Smooth muscle cell (in vitro differentiated cells): ENCODE measurements at regions not wholly inside any gene's neighbourhood (a gene's known extent, or its start where the extent isn't known, plus 50 kb on each side); places are given as distances from the start of the nearest gene placed in this dataset.
A peak's percentile ranks its signal among the peaks of the same experiment; 100 is the strongest.

ENCODE experiments used
- DNase-seq: peaks from one replicate; lab custom pipeline; 2025; ENCODE audit not compliant: unreplicated experiment; lab: John Stamatoyannopoulos, UW
- H2AFZ ChIP-seq: fragments of 200-600 bp; sonication (generic); 2 replicates; pipeline ENCODE4 v1.6.0; 2016; ENCODE audit warnings: antibody characterized with exemption, low read depth, mild to moderate bottlenecking
- H3F3A ChIP-seq: fragments of 200-600 bp; sonication (generic); 2 replicates; pipeline ENCODE4 v1.6.0; 2017; ENCODE audit warnings: antibody characterized with exemption, low read depth
- H3K27ac ChIP-seq: fragments of 200-600 bp; sonication (generic); 2 replicates; pipeline ENCODE4 v1.5.1; 2016; ENCODE audit warnings: low read depth, mild to moderate bottlenecking
- H3K27me3 ChIP-seq: fragments of 200-600 bp; sonication (generic); 2 replicates; pipeline ENCODE4 v1.6.1; 2016; ENCODE audit warnings: low read depth, mild to moderate bottlenecking
- H3K36me3 ChIP-seq: fragments of 200-600 bp; sonication (generic); 2 replicates; pipeline ENCODE4 v1.5.1; 2016; ENCODE audit warnings: low read depth
- H3K4me1 ChIP-seq: fragments of 200-600 bp; sonication (generic); 2 replicates; pipeline ENCODE4 v1.5.1; 2016; ENCODE audit warnings: low read depth
- H3K4me2 ChIP-seq: fragments of 200-600 bp; sonication (generic); 2 replicates; pipeline ENCODE4 v1.6.0; 2016; ENCODE audit warnings: mild to moderate bottlenecking
- H3K4me3 ChIP-seq: fragments of 200-600 bp; sonication (generic); 2 replicates; pipeline ENCODE4 v1.5.1; 2016; ENCODE audit warnings: mild to moderate bottlenecking
- H3K79me2 ChIP-seq: fragments of 200-600 bp; sonication (generic); 2 replicates; pipeline ENCODE4 v1.6.0; 2016; ENCODE audit warnings: low read depth, mild to moderate bottlenecking
- H3K9ac ChIP-seq: fragments of 200-600 bp; sonication (generic); 2 replicates; pipeline ENCODE4 v1.6.0; 2016; ENCODE audit warnings: low read depth
- H3K9me3 ChIP-seq: fragments of 200-600 bp; sonication (generic); replicated peaks from 2 replicates; pipeline ENCODE4 v1.5.1; 2016; ENCODE audit warnings: low read depth
- H4K20me1 ChIP-seq: fragments of 200-600 bp; sonication (generic); 2 replicates; pipeline ENCODE4 v1.6.0; 2016; ENCODE audit warnings: low read depth
- WGBS: methylation state at CpG from one replicate; pipeline ENCODE4 v1.1.7; 2016; ENCODE audit warnings: low lambda C conversion rate; 5-methylcytosine and 5-hydroxymethylcytosine counted together
- TF ChIP-seq, protein P1 (sequence below): fragments of 200-600 bp; sonication (generic); IDR thresholded peaks from 2 replicates; pipeline ENCODE4 v1.5.1; 2017; ENCODE audit warnings: borderline replicate concordance, mild to moderate bottlenecking, antibody characterized with exemption; ENCODE audit not compliant: insufficient read depth, poor library complexity, severe bottlenecking

- Histone ChIP-seq H3K4me3 (no peak overlapping the region), H3K27ac (peak overlapping the region; percentile 25)
Observed at GRCh38 chr11:130999992-131000770, 83.9 kb upstream of the SNX19 start.

DNA sequence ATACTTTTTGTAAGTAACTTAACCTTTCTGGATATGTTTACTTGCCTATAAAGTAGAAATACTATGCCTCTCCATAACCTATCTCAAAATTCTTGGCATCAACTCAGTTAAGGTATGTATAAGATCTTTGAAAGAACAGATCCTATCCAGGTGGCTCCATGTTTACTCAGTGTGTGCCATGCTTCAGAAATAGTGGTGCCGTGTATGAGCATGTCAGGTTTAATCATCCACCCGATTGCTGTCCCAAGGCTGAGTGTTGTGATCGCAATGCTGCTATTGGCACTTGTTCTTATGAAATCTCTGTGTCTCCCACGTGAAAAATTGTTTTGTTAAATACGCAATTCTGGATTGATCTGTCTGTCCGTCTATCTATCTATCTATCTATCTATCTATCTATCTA lies 85.9 kb upstream of the SNX19 start:
- Histone ChIP-seq H3K9ac (no peak overlapping the region), H3K27ac (no peak overlapping the region), H2AFZ (no peak overlapping the region), H3K79me2 (no peaks in the 10 kb centered on the region), H3K36me3 (no peaks in the 10 kb centered on the region), H3K27me3 (no peaks in the 10 kb centered on the region), H3K4me2 (no peak overlapping the region), H3K9me3 (no peaks in the 10 kb centered on the region), H3F3A (no peaks in the 10 kb centered on the region), H4K20me1 (no peaks in the 10 kb centered on the region), H3K4me3 (no peak overlapping the region), H3K4me1 (no peaks in the 10 kb centered on the region)
- 91% methylated on average over 6 of the region's 6 CpGs for WGBS
- TF ChIP-seq, protein P1, sequence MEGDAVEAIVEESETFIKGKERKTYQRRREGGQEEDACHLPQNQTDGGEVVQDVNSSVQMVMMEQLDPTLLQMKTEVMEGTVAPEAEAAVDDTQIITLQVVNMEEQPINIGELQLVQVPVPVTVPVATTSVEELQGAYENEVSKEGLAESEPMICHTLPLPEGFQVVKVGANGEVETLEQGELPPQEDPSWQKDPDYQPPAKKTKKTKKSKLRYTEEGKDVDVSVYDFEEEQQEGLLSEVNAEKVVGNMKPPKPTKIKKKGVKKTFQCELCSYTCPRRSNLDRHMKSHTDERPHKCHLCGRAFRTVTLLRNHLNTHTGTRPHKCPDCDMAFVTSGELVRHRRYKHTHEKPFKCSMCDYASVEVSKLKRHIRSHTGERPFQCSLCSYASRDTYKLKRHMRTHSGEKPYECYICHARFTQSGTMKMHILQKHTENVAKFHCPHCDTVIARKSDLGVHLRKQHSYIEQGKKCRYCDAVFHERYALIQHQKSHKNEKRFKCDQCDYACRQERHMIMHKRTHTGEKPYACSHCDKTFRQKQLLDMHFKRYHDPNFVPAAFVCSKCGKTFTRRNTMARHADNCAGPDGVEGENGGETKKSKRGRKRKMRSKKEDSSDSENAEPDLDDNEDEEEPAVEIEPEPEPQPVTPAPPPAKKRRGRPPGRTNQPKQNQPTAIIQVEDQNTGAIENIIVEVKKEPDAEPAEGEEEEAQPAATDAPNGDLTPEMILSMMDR: no peak
- no peak for DNase-seq

More at GRCh38 chr11:130999992-131000770, 83.9 kb upstream of the SNX19 start:
- Histone ChIP-seq H3K27me3 (no peaks in the 10 kb centered on the region), H3K9me3 (no peaks in the 10 kb centered on the region), H3K4me2 (peak overlapping the region; percentile 42), H3K36me3 (no peaks in the 10 kb centered on the region), H3K79me2 (no peaks in the 10 kb centered on the region), H2AFZ (no peak overlapping the region), H3K9ac (no peak overlapping the region), H3F3A (no peaks in the 10 kb centered on the region), H3K4me1 (no peaks in the 10 kb centered on the region), H4K20me1 (no peaks in the 10 kb centered on the region)
- TF ChIP-seq, protein P1: no peak
- 48% methylated on average over 3 of the region's 3 CpGs for WGBS
- DNase-seq: no peak

- H3K36me3 ChIP-seq: no peaks in the 10 kb centered on the region
- TF ChIP-seq, protein P1: no peak
- no peaks in the 10 kb centered on the region for H3K79me2 ChIP-seq
- no peaks in the 10 kb centered on the region for H3K9me3 ChIP-seq
- H3K4me2 ChIP-seq: no peak overlapping the region
- no peak overlapping the region for H2AFZ ChIP-seq
- H4K20me1 ChIP-seq: no peaks in the 10 kb centered on the region
- no peak overlapping the region for H3K9ac ChIP-seq
- peaks cover 17% of the 10 kb centered on the region for H3K27me3 ChIP-seq
- 87% methylated on average over 3 of the region's 3 CpGs for WGBS
- no peaks in the 10 kb centered on the region for H3F3A ChIP-seq
- no peaks in the 10 kb centered on the region for H3K4me1 ChIP-seq
- H3K4me3 ChIP-seq: no peak overlapping the region
- DNase-seq: no peak
- no peak overlapping the region for H3K27ac ChIP-seq
Observed at GRCh38 chr11:131005829-131006228, 89.5 kb upstream of the SNX19 start.

DNA sequence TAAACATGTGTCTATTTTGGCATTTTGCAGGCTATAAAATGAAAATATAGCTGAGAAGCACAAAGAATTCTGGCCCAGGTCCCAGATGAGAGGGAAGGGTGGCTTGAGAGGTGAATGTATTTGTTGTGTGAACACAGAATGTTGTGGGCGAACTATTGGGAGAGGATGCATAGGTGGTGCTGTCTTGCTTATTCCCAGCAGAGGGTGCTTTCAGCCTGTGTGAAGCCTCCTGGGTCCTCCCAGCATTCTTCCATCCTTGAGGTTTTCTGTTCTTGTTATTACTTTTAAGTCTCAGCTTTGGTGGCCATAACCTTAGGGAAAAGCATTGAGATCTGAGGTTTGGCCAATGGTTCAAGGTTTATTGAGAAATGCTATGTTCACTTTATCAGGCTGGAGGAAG lies 108.7 kb upstream of the SNX19 start:
- peaks cover 14% of the 10 kb centered on the region for H3K27me3 ChIP-seq
- no peak overlapping the region for H3K27ac ChIP-seq
- no peaks in the 10 kb centered on the region for H3K79me2 ChIP-seq
- H2AFZ ChIP-seq: no peak overlapping the region
- no peak for DNase-seq
- H3K4me1 ChIP-seq: no peaks in the 10 kb centered on the region
- no peaks in the 10 kb centered on the region for H3K9me3 ChIP-seq
- no peaks in the 10 kb centered on the region for H3K36me3 ChIP-seq
- TF ChIP-seq, protein P1: peak; percentile 53
- H4K20me1 ChIP-seq: no peaks in the 10 kb centered on the region
- no peak overlapping the region for H3K4me2 ChIP-seq
- H3K4me3 ChIP-seq: no peak overlapping the region
- no peak overlapping the region for H3K9ac ChIP-seq
- 36% methylated on average over 1 of the region's 1 CpG for WGBS
- peaks cover 3% of the 10 kb centered on the region for H3F3A ChIP-seq
